CD4-positive, alpha-beta T cell treated with Interleukin-4 for 1 hour (primary cell): ENCODE measurements at regions not wholly inside any gene's neighbourhood (a gene's known extent, or its start where the extent isn't known, plus 50 kb on each side); places are given as distances from the start of the nearest gene placed in this dataset.
A peak's percentile ranks its signal among the peaks of the same experiment; 100 is the strongest.

Experiments
- DNase-seq, 2 donors: peaks; one replicate each; pipeline ENCODE4 v3.0.0-alpha.2; 2020 to 2022

- DNase-seq = no peak
These were observed 433.0 kb downstream of the INSC start for GRCh38 chr11:15547685-15548084.

DNA sequence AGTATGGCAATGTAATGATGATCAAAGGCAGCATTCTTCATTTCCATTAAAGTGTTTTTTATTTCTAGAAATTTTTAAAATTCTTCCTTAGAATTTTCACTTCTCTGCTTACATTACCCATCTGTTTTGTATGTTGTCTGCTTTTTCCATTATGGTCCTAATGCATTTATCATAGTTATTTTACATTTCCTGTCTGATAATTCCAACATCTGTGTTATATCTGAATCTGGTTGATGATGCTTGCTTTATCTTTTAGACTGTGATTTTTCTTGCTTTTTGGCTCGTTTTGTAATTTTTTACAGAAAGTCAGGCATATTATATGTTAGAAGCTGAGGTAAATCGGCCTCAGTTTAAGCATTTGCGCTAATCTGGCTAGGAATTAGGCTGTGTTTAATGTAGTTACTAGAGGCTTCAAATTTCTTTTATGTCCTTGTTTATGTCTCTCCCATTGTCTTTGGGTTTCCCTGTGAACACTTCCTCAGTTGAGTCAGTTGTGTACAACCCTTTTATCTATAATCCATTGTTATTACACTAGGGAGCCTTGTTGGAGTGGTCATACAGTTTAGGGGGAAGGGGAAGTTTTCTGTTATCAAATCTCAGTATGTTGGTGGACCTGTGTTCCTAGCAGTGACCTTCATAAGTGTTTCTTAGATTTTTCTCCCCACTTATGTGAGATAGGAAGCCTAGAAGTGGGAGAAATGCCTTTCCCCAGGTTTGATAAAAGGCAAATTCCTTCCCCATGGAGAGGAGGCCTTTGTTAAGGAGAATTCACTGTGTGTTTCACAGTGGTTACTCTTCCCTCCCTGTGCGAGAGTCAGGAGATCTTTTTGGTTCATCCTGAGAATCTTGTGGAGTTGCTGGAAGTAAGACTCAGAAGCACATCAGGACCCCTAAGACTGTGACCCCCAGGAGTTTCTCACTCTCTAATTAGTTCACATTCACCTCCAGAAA is 437.5 kb downstream of the INSC start:
- DNase-seq = no peak

GRCh38 chr11:15555161-15555560 is 440.4 kb downstream of the INSC start:
- DNase-seq = no peak

DNA sequence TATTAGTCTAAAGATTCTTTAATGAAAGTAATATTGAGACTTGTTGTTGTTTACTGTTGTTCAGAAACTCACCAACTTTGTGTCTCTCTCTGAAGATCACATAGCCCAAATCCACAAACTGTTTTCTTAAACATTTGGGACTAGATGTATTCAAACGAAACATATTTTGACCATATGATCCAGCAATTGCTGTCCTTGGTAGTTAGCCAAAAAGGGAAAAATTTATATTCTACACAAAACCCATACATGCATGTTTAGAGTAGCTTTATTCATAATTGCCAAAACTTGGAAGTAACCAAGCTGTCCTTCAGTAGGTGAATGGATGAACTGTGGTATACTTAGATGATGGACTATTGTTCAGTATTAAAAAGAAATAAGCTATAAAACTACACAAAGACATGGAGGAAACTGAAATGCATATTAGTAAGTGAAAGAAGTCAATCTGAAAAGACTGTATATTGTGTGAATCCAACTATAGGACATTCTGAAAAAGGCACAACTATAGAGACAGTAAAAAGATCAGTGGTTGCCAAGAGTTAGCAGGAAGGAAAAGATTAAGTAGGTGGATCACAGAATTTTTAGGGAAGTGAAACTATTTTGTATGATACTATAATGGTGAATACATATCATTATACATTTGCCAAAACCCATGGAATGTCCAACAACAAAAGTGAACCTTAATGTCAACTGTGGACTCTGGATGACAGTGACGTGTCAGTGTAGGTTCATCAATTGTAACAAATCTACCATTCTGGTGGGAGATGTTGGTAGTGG is 442.9 kb downstream of the INSC start:
- DNase-seq = no peak

DNA sequence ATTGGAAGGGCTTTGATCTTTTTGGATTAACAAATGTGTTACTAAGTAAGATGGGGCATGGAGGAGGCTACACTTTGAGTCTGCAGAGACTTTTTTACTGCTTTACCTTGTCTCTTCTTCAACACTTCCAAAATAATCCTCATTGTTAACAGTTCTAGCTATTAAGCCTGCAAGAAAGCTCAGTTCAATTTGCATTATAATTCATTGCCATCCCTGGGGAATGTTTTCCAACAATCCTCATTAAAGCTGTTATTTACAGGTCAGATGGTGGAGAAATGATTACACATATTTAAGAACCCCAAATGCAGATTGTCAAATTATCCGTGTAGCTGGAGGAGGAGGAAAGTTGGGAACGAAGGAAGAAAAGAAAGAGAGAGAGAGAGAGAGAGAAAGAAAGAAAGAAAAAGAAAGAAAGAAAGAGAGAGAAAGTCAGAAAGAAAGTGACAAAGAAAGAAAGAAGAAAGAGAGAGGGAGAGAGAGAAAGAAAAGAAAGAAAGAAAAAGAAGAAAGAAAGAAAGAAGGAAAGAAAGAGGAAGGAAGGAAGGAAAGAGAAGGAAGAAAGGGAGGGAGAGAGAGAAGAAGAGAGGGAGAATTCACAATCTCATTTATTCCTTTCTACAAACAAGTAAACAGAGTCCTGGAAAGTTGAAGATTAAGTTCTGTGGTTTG is 443.9 kb downstream of the INSC start:
- no peak for DNase-seq

GRCh38 chr11:15560689-15561467 is 446.2 kb downstream of the INSC start:
- no peak for DNase-seq

DNA sequence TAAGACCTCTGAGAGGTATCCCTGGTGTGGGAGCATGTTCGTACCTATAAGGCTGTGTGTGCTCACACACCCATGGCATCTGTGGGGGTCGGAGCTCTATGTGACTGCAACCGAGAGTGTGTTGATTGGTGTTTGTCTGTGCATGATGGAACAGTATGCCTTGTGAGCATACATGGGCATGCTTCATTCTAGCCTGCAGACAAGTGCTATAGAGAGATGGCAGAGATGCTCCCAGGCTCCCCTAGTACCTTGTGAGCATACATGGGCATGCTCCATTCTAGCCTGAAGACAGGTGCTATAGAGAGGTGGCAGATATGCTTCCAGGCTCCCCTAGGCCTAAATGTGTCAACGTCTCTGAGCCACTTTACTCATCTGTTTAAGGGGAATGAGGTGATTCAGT is 447.5 kb downstream of the INSC start:
- no peak for DNase-seq

DNA sequence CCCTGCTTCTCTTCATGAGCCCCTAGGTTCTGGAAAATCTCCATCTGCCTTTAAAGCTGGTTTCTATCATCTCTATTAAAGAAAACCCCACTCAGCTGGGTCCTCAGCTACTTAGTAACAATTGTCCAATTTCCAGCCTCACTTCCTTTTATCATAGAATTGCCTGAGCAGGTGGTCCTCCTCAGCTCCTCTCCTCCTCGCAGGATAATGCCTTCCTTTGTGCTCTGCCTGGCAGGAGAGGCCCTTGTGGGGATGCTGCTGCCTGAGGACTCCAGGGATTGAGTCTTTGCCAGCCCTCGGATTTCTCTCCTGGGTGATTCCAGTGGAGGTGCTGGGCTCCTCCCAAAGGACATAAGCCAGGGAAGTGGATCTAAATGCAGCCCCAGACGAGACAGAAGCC is 448.3 kb downstream of the INSC start:
- no peak for DNase-seq

GRCh38 chr11:15565880-15566279 is 451.2 kb downstream of the INSC start:
- no peak for DNase-seq

DNA sequence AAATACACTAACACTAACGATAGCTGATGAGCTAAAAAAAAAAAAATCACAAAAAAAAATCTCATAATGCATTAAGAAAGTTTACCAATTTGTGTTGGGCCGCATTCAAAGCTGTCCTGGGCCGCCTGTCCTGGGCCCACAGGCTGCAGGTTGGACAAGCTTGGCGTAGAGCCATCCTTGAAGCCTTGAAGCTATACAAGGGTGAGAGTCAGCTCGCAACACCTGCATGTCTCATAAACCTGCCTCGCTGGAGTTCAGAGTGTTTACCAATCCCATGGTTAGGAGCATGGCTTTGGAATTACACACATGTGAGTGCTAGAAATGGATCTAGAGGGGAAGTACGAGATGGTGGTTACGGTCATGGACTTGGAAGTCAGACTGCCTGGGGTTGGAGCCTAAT is 453.7 kb downstream of the INSC start:
- no peak for DNase-seq

- no peak for DNase-seq
These were observed 454.7 kb downstream of the INSC start for GRCh38 chr11:15569305-15570025.

- DNase-seq = no peak
These were observed 460.7 kb downstream of the INSC start for GRCh38 chr11:15575409-15575808.

DNA sequence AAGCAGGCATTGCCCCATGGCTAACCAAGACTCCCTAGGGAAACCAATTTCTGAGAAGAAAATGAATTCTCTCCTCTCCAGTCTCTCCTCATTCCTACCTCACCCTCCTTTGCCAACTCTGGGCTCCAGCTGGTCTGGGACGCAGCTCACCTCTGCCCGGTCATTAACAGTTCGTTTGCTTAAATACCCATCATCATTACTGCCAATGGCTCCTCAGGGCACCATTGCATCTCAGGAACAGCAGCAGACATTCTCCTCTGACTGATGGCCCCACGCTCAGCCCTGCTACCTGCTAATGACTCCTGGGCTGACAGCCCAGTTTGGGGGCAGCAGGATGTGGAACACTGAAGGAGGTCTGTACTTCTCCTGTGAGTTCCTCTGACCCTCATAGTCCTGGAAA is 462.0 kb downstream of the INSC start:
- no peak for DNase-seq

DNA sequence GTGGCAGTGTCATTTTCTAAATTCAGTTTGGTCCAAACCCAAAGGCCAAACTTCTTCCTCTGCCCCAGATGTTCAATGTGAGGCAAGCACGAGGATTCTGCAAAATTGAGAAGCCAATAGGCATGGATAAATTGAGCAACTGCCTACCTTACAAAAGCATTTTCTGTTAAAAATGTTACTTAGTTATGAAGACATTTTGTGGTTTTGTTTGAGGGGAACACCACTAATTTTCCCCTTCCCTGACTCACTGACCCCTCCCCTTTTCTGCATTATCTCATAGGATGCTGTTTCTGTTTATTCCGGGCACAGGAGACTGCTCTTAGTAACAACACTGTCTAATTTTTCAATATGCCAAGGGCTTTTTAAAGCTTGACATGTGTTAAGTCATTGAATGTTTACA is 462.8 kb downstream of the INSC start:
- DNase-seq = peak in 1 of 2 donors; percentile 17

DNA sequence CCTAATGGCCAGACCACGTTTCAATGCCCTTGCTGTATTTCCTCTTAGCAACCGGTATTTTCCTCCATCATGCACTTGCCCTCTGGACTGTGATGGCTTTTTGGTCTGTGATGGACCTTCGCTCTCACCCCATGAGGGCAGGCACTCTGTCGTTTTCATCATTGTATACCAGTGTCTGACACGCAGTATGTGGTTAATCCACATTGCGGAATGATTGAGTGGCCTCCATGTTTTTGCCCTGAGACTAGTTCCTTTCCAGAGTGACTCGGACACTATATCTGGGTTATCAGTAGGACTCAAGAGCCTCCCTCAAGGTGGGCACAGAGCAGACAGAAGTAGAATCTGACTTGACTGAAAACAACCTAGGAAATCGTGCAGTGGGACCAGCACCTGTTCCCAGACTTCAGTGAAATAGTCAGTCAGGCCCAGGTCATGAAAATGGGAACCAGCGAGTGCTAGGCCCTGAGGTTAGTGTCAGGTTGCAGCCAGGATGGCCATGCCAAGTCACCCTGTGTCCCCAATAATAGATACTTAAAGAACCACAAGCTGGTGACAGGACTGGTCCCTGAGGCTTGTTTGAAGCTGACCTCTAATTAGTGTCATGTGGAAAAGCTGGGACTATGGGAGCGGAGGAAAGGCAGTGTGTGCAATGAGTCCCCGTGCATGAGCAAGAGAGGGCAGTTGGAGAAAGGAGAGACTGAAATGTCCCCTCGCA is 464.7 kb downstream of the INSC start:
- no peak for DNase-seq

- DNase-seq = peak in 1 of 2 donors; percentile 25
These were observed 465.5 kb downstream of the INSC start for GRCh38 chr11:15580056-15580774.

GRCh38 chr11:15580775-15581095 is 466.0 kb downstream of the INSC start:
- no peak for DNase-seq

DNA sequence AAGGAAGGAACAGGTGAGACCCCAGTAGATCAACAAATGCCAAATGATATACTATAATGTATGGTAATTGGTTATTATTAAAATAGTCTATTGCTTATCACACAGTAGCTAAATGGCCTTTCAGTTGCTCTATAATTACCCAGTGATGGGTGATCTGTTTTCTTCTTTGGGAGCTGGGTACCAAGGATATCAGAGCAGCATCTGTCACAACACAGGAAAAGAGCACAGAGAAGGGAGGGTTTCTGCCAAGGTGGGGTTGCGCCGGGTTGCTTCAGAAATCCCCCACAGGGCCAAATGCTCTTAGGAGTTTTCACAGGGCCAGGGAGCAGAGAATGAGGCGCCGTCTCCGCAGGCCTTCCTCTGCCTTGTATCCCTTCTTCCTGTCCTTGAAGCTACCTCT is 469.4 kb downstream of the INSC start:
- DNase-seq = no peak

GRCh38 chr11:15585602-15586331 is 471.0 kb downstream of the INSC start:
- no peak for DNase-seq
